NCI-H2196 (cell line): ENCODE measurements at regions not wholly inside any gene's neighbourhood (a gene's known extent, or its start where the extent isn't known, plus 50 kb on each side); places are given as distances from the start of the nearest gene placed in this dataset.
A peak's percentile ranks its signal among the peaks of the same experiment; 100 is the strongest.
"Not testable (repeated sequence)": the region's sequence is repeated elsewhere in the genome, so short reads cannot be mapped to it uniquely, and the experiment has no call there.

ENCODE experiments used
- DNase-seq: peaks from one replicate; lab custom pipeline; 2025; ENCODE audit not compliant: unreplicated experiment; lab: John Stamatoyannopoulos, UW

- no peak for DNase-seq
These were observed 891.3 kb downstream of the BRD1 start for GRCh38 chr22:48936391-48936790.

DNA sequence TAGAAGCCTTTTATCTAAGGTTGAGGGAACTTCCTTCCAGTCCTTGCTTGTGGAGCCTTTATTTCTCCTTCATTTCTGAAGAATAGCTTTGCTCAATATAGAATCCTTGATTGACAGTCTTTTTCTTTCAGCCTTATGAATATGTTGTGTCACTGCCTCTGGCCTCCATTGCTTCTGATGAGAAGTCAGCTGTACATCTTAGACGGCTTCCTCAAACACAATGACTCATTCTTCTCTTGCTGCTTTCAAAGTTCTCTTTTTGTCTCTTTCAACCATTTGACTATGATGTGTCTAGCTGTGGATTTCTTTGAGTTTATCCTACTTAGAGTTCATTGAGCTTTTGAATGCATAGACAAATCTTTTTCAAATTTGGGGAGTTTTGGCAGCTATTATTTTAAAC is 893.2 kb downstream of the BRD1 start:
- no peak for DNase-seq

DNA sequence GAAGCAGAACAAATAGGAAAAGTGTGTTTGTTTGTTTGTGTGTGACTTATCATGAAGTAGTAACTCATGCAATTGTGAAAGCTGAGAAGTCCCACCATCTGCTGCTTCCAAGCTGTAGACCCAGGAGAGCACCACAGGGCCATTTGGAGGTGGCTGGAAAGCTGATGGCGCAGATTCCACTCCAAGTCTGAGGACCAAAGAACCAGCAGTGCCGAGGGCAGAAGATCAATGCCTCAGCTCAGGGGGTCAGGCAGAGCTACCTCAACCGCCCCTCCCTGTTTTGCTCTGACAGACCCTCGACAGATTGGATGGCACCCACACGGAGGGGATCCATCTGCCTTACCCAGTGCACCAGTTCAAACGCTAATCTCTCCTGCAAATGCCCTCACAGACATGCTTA is 896.2 kb downstream of the BRD1 start:
- DNase-seq = no peak

DNA sequence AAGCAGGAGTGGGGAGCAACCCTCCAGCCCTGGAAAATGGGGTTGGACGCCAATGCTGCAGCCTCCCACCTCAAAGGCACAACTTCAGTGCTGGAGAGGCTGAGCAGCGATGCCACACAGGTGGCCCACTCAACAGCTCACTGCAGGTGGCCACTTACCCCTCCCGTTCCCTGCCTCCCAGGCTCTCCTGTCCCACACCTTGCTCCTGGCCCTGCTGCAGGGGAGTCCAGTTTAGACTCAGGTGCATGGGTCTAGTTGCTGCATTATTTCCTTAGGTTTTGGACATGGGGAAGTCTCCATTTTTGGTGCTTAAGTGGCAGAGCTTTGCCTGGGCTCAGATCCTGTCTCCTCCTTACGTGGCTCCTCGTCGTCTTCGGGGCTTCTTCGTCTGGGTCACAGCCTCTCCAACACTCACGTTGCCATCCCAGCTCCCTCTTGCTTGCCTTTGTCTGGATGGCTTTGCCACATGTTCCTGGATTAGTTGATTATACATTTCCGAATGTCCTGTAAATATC is 898.3 kb downstream of the BRD1 start:
- no peak for DNase-seq

GRCh38 chr22:48927591-48927990 is 900.1 kb downstream of the BRD1 start:
- DNase-seq = no peak

- no peak for DNase-seq
These were observed 901.0 kb downstream of the BRD1 start for GRCh38 chr22:48926643-48927042.

GRCh38 chr22:48926136-48926535 is 901.5 kb downstream of the BRD1 start:
- no peak for DNase-seq

DNA sequence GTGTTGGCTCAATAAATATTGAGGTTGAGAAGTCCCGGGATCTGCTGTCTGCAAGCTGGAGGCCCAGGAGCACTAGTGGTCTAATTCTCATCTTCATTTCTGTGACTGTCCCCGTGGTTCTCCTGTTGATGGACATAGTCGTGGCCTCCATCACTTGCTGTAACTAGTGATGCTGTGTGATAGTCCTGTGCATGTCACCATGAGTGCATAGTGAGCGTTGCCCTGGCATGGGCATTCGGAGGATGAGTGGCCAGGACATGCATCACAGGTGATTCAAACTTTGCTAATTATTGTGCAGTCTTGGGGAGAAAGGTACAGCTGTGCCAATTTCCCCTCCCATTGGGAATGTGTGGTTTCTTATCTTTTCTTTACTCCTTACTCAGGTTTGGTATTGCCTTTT is 902.2 kb downstream of the BRD1 start:
- DNase-seq = no peak

DNA sequence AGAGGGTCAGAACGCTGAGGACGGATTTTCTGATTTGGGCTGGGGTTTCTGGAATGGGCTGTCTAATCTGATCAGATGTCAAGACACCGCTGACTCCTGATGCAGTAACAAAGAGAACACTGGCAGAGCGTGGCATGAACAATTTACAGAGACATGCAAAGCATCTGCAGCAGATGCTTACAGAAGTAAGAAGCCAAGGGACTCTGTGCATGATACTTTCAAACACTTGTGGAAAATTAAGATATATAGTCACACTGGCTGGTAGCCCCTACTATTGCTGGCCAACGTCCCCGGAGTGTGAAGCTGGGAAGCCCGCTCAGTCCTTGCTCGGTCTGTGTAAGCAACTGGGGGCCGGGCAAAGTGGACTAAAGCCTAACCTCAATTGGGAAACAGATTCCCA is 903.7 kb downstream of the BRD1 start:
- no peak for DNase-seq

DNA sequence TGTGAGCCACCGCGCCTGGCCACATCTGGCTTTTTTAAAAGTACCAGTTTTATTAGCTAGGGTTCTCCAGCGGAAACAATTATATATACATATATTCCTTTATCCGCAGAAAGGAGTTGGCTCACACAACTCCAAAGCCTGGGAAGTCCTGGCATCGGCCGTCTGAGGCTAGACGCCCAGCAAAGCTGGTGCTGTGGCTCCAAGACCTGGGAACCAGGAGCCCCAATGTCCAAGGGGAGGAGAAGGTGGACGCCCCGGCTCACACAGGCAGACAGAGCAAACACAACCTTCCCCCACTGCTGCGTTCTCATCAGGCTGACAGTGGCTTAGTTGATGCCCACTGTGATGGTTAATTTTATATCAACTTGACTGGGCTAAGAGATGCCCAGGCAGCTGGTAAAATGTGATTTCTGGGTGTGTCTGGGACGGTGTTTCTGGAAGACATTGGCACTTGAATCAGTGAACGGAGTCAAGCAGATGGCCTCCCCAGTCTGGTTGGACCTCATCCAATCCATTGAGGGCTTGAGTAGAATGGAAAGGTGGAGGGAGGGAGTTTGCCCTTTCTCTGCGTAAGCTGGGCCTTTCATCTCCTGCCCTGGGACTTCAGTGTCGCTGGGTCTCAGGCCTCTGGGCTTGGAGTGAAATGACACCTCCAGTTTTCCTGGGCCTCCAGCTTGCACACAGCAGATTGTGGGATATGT is 904.4 kb downstream of the BRD1 start:
- no peak for DNase-seq

GRCh38 chr22:48921411-48921903 is 906.2 kb downstream of the BRD1 start:
- DNase-seq = no peak

DNA sequence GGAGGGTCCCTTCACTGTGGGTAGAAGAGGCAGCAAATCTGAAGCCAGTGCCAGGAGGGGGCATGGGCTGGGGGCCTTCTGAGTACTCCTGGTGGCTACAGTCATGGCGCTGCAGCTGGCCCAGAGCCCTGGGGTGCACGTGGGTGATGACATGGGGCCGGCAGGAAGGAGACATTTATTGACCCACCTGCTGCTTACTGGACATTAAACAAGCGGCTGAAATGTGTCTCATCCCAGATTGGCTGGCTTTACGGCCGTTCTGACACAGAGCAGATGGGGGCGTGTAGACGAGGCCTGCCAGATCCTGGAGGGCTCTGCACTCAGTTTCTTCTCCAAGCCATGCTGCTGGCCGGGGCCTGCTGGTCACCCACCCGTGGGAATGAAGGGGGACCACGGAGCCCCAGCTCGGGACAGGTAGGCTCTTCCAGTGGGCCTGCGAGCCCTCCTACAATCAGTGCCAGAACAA is 906.9 kb downstream of the BRD1 start:
- no peak for DNase-seq

- DNase-seq = no peak
These were observed 907.7 kb downstream of the BRD1 start for GRCh38 chr22:48919851-48920589.

GRCh38 chr22:48919187-48919590 is 908.5 kb downstream of the BRD1 start:
- peak; percentile 5 for DNase-seq

- no peak for DNase-seq
These were observed 909.0 kb downstream of the BRD1 start for GRCh38 chr22:48918585-48919186.

DNA sequence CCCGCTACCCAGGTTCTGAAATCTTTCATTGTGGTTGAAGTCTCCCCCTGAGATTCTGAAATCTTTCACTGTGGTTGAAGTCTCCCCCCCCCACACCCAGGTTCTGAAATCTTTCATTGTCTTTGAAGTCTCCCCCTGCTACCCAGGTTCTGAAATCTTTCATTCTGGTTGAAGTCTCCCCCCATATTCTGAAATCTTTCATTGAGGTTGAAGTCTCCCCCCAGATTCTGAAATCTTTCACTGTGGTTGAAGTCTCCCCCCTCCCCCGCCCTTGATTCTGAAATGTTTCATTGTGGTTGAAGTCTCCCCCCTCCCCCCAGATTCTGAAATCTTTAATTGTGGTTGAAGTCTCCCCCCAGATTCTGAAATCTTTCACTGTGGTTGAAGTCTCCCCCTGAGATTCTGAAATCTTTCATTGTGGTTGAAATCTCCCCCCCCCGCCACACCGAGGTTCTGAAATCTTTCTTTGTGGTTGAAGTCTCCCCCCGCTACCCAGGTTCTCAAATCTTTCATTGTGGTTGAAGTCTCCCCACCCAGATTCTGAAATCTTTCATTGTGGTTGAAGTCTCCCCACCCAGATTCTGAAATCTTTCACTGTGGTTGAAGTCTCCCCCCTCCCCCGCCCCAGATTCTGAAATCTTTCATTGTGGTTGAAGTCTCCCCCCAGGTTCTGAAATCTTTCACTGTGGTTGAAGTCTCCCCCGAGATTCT is 915.2 kb downstream of the BRD1 start:
- not testable (repeated sequence) for DNase-seq

DNA sequence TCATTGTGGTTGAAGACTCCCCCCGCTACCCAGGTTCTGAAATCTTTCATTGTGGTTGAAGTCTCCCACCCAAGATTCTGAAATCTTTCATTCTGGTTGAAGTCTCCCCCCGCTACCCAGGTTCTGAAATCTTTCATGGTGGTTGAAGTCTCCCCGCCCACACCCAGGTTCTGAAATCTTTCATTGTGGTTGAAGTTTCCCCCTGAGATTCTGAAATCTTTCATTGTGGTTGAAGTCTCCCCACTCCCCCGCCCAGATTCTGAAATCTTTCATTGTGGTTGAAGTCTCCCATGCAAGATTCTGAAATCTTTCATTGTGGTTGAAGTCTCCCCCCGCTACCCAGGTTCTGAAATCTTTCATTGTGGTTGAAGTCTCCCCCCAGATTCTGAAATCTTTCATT is 916.0 kb downstream of the BRD1 start:
- not testable (repeated sequence) for DNase-seq

- not testable (repeated sequence) for DNase-seq
These were observed 916.6 kb downstream of the BRD1 start for GRCh38 chr22:48911067-48911466.

- DNase-seq = no peak
These were observed 919.1 kb downstream of the BRD1 start for GRCh38 chr22:48908547-48908946.

DNA sequence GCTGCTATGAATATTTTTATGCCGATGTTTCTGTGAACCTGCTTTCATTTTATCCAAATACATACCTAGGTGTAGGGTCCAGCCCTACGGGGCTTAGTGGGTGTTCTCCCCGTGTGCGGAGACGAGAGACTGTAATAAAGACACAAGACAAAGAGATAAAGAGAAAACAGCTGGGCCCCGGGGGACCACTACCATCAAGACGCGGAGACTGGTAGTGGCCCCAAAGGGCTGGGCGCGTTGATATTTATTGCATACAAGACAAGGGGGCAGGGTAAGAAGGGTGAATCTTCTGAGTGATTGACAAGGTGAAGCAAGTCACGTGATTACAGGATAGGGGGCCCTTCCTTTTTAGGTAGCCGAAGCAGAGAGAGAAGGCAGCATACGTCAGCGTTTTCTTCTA is 920.1 kb downstream of the BRD1 start:
- no peak for DNase-seq

DNA sequence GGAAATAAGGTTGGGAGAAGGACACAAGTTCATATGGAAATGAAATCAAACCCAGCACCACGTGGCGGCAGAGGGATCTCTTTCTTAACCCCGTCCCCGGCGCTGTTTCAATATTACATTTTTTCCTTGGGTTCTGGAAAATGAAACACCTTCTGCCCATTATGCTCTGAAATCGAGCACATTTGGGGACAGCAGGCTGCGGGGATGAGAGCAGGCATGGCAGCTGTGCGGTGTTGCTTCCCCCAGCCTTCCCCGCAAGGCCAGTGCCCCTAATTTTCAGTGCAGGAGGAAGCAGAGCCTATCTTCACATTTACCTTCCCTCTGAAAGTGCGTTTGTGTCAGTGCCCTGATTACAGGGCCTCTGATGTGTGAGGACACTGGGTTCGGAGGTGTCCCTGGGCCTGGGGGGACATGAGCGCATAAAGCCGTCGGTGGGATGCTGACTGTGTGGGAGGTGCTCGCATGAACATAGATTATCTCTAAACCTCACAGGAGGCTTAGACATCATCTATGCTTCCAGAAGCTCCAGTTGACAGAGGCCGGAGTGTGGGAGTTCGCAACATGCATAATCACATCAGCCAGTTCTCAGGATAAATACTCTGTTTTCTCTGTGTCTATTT is 921.3 kb downstream of the BRD1 start:
- DNase-seq = no peak
